ENCODE measurements at regions not wholly inside any gene's neighbourhood (a gene's known extent, or its start where the extent isn't known, plus 50 kb on each side); places are given as distances from the start of the nearest gene placed in this dataset.

DNA sequence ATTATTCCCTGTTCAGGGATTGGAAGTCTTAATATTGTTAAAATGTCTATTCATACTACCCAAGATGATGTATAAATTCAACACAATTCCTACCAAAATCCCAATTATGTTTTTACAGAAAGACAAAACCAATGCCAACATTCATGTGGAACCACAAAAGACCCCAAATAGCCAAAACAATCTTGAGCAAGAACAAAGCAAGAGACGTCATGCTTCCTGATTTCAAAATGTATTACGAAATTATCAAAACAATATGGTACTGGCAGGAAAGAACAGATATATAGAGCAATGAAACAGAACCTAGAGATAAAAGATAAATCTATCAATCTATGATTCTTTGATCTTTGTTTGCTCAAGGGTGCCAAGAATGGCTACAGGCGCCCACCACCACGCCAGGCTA lies 237.9 kb downstream of the TAF11L14 start:
- in situ Hi-C loops (cut with HindIII; ENCODE audit: low pct_ligation_motif_present, low sequenced_read_pairs) = no loop called here
- TF ChIP-seq, protein P1, sequence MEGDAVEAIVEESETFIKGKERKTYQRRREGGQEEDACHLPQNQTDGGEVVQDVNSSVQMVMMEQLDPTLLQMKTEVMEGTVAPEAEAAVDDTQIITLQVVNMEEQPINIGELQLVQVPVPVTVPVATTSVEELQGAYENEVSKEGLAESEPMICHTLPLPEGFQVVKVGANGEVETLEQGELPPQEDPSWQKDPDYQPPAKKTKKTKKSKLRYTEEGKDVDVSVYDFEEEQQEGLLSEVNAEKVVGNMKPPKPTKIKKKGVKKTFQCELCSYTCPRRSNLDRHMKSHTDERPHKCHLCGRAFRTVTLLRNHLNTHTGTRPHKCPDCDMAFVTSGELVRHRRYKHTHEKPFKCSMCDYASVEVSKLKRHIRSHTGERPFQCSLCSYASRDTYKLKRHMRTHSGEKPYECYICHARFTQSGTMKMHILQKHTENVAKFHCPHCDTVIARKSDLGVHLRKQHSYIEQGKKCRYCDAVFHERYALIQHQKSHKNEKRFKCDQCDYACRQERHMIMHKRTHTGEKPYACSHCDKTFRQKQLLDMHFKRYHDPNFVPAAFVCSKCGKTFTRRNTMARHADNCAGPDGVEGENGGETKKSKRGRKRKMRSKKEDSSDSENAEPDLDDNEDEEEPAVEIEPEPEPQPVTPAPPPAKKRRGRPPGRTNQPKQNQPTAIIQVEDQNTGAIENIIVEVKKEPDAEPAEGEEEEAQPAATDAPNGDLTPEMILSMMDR (IDR thresholded peaks at IDR 0.05; ENCODE audit: low read depth, low read length, missing control alignments) = no peak
- no peak for DNase-seq
- H3K4me3 ChIP-seq (ENCODE audit: low read depth, low read length) = no peak overlapping the region
- no peak overlapping the region for H3K27ac ChIP-seq
- H3K36me3 ChIP-seq (replicated peaks) = no peaks in the 10 kb centered on the region
- H3K27me3 ChIP-seq (replicated peaks) = no peaks in the 10 kb centered on the region

DNA sequence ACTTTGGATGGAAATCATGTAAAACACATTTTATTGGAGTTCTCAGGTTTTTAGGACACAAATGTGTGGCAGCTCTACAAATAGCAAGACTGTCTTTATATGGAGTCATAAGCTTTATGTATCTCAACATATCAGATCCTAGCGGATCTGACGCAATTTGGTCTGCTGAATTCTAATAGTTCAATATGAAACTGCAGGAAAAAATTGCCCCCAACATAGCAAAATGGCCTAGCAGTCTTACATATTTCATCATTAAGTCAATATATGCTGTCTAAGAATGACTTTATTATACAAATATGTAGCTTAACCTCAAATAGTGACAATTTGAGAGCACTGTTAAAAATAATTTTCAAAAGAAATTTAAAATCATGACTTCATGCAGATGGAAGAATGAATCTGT lies 244.3 kb downstream of the TAF11L14 start:
- peak overlapping the region; percentile 45 for H3K27ac ChIP-seq
- no peaks in the 10 kb centered on the region for H3K36me3 ChIP-seq (replicated peaks)
- TF ChIP-seq, protein P1 (IDR thresholded peaks at IDR 0.05; ENCODE audit: low read depth, low read length, missing control alignments) = no peak
- peak; percentile 80 for DNase-seq
- in situ Hi-C loops (cut with HindIII; ENCODE audit: low pct_ligation_motif_present, low sequenced_read_pairs) = no loop called here
- no peak overlapping the region for H3K4me3 ChIP-seq (ENCODE audit: low read depth, low read length)
- H3K27me3 ChIP-seq (replicated peaks) = no peaks in the 10 kb centered on the region

DNA sequence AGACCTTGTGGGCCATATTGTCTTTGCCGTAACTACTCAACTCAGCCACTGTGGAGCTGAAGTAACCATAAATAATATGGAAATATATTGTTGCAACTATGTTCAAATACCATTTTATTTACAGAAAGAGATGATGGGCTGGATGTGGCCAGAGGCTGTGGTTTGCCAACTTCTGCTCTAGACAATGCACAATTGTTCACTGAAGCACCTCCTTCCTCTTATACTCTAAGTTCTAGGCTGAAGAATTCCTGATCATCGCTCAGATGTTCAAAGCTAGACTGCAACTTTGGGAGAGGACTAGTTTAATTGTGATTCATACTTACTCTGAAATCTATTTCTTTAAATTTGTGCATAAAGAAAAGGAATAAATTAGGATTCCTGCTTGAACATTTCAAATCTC lies 245.0 kb downstream of the TAF11L14 start:
- no peak overlapping the region for H3K4me3 ChIP-seq (ENCODE audit: low read depth, low read length)
- H3K36me3 ChIP-seq (replicated peaks) = no peaks in the 10 kb centered on the region
- in situ Hi-C loops (cut with HindIII; ENCODE audit: low pct_ligation_motif_present, low sequenced_read_pairs) = no loop called here
- TF ChIP-seq, protein P1 (IDR thresholded peaks at IDR 0.05; ENCODE audit: low read depth, low read length, missing control alignments) = no peak
- DNase-seq = peak; percentile 20
- H3K27me3 ChIP-seq (replicated peaks) = no peaks in the 10 kb centered on the region
- H3K27ac ChIP-seq = peak overlapping the region; percentile 45

DNA sequence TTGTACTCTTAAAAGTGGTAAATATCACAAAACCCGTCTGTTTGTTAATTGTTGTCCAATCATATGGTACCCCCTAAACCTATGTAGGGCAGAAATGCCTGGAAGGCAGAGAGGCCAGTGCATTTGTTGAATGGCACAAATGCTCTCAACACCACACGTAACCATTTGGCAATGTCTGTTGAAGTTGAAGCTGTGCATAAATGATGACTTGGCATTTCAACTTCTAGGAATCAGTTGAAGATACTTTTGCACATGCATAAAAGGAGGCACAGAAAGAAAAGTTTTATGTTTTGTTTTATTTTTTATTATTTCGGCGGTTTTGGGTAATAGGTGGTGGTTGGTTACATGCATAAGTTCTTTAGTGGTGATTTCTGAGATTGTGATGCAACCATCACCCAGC lies 246.6 kb downstream of the TAF11L14 start:
- Histone ChIP-seq H3K27me3 (replicated peaks) (no peaks in the 10 kb centered on the region), H3K27ac (no peak overlapping the region), H3K4me3 (ENCODE audit: low read depth, low read length) (no peak overlapping the region), H3K36me3 (replicated peaks) (no peaks in the 10 kb centered on the region)
- in situ Hi-C loops (cut with HindIII; ENCODE audit: low pct_ligation_motif_present, low sequenced_read_pairs) = no loop called here
- DNase-seq = no peak
- TF ChIP-seq, protein P1 (IDR thresholded peaks at IDR 0.05; ENCODE audit: low read depth, low read length, missing control alignments) = no peak

DNA sequence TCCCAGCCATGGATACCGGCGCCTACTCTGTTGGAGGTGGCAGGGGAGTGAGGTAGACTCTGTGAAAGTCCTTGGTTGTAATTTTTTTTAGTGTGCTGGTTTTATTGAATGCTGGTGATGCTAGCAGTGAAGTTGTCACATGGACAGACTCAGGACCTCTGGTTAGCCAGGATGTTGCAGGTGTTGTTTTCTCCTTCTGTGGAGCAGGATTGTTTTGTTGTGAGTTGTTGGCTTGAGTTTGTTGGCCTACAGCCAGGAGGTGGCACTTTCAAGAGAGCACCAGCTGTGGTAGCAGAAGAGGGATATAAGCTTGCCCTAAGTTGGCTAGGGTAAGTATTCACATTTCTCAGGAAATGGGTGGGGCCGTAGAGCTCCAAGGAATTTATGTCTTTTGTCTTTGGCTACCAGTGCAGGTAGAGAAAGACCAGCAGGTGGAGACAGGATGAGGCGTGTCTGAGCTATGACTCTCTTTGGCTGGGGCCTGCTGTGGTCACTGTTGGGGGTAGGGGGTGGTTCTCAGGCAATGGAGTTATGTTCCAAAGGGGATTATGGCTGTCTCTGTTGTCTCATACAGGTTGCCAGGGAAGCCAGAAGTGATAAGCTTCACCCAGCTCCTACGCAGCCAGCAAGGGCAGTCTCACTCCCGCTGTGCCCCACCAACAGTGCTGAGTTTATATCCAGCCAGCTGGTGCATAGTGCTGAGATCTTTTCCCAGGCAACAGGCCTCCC lies 248.7 kb downstream of the TAF11L14 start:
- DNase-seq = no peak
- TF ChIP-seq, protein P1 (IDR thresholded peaks at IDR 0.05; ENCODE audit: low read depth, low read length, missing control alignments) = no peak
- in situ Hi-C loops (cut with HindIII; ENCODE audit: low pct_ligation_motif_present, low sequenced_read_pairs) = no loop called here
- no peak overlapping the region for H3K4me3 ChIP-seq (ENCODE audit: low read depth, low read length)
- H3K27me3 ChIP-seq (replicated peaks) = no peaks in the 10 kb centered on the region
- H3K27ac ChIP-seq = no peak overlapping the region
- H3K36me3 ChIP-seq (replicated peaks) = no peaks in the 10 kb centered on the region

DNA sequence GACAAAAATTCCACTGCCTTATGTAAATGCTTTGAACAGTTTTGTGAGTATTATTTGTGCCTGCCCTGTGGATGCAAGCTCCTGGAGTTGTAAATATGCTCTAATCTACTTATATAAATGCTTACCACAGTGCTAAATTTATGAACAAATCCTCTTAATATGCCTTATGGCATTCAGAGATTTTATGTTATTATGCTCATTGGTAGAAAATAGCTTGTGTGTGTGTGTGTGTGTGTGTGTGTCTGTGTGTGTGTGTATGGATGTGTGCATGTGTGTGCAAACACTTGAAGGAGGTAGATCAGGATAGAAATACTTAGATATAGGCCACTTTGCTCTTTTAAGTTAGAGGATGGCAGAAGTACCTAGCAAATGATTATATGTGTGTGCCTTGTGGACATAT lies 253.9 kb downstream of the TAF11L14 start:
- in situ Hi-C loops (cut with HindIII; ENCODE audit: low pct_ligation_motif_present, low sequenced_read_pairs) = no loop called here
- TF ChIP-seq, protein P1 (IDR thresholded peaks at IDR 0.05; ENCODE audit: low read depth, low read length, missing control alignments) = no peak
- DNase-seq = no peak
- no peak overlapping the region for H3K27ac ChIP-seq
- H3K36me3 ChIP-seq (replicated peaks) = no peaks in the 10 kb centered on the region
- H3K4me3 ChIP-seq (ENCODE audit: low read depth, low read length) = no peak overlapping the region
- no peaks in the 10 kb centered on the region for H3K27me3 ChIP-seq (replicated peaks)
